SK-N-SH (cell line): ENCODE measurements at regions not wholly inside any gene's neighbourhood (a gene's known extent, or its start where the extent isn't known, plus 50 kb on each side); places are given as distances from the start of the nearest gene placed in this dataset.

ENCODE experiments used
- CTCF ChIA-PET: fragments of 300-600, 350-600 bp; formaldehyde crosslinking; extraction: SDS; loops from one replicate; lab custom pipeline; 2021; lab: Yijun Ruan, JAX
- POLR2A ChIA-PET: fragments of 350-600 bp; sonication (Branson Sonifier 250); formaldehyde crosslinking; extraction: SDS; loops from one replicate; lab custom pipeline; 2020; ENCODE audit warnings: antibody characterized with exemption, inconsistent platforms; lab: Yijun Ruan, JAX
- DNase-seq: peaks from one replicate; pipeline ENCODE4 v3.0.0; 2012
- H2AFZ ChIP-seq: fragments of 200-600 bp; sonication (generic); 2 replicates; pipeline ENCODE4 v1.8.1; 2016; ENCODE audit warnings: antibody characterized with exemption, mild to moderate bottlenecking, low read depth
- H3F3A ChIP-seq: fragments of 200-600 bp; sonication (generic); replicated peaks from 2 replicates; pipeline ENCODE3; 2016; ENCODE audit warnings: antibody characterized with exemption, mild to moderate bottlenecking; ENCODE audit not compliant: insufficient read depth
- H3K27ac ChIP-seq, 2 experiments: fragments of 200-500 bp in 1 of 2; fragments of 200-600 bp in 1 of 2; sonication (Bioruptor generic) in 1 of 2; sonication (generic), shearing (Covaris generic) in 1 of 2; 2 replicates each; pipeline versions ENCODE4 v1.5.1 to v1.6.1; 2014 to 2016; ENCODE audit warnings: low read depth in 2 of 2, inconsistent platforms in 1 of 2, low read length in 1 of 2, mild to moderate bottlenecking in 1 of 2, mixed read lengths in 1 of 2
- H3K27me3 ChIP-seq: fragments of 200-600 bp; sonication (generic), shearing (Covaris generic); 2 replicates; pipeline ENCODE4 v1.6.1; 2016; ENCODE audit warnings: mixed run types; ENCODE audit not compliant: insufficient read depth
- H3K36me3 ChIP-seq, 2 experiments: fragments of 200-500 bp in 1 of 2; fragments of 200-600 bp in 1 of 2; sonication (Bioruptor generic) in 1 of 2; sonication (generic) in 1 of 2; replicated peaks in 1 of 2; 2 replicates each; pipeline versions ENCODE3 to v1.5.1; 2014 to 2016; ENCODE audit warnings: low read length in 1 of 2, mild to moderate bottlenecking in 1 of 2; ENCODE audit not compliant: insufficient read depth in 2 of 2, control insufficient read depth in 1 of 2
- H3K4me1 ChIP-seq, 2 experiments: fragments of 200-500 bp in 1 of 2; fragments of 200-600 bp in 1 of 2; sonication (Bioruptor generic) in 1 of 2; sonication (generic), shearing (Covaris generic) in 1 of 2; 2 replicates each; pipeline versions ENCODE4 v1.5.1 to v1.6.1; 2014 to 2016; ENCODE audit warnings: low read depth in 1 of 2, low read length in 1 of 2, mixed run types in 1 of 2; ENCODE audit not compliant: insufficient read depth in 2 of 2, control insufficient read depth in 1 of 2
- H3K4me2 ChIP-seq: fragments of 200-600 bp; sonication (generic), shearing (Covaris generic); 2 replicates; pipeline ENCODE4 v1.6.1; 2017; ENCODE audit warnings: mixed run types
- H3K4me3 ChIP-seq, 2 experiments: fragments of 200-500 bp in 1 of 2; fragments of 200-600 bp in 1 of 2; sonication (Bioruptor generic) in 1 of 2; sonication (generic), shearing (Covaris generic) in 1 of 2; 2 replicates each; pipeline versions ENCODE4 v1.5.1 to v1.8.1; 2014 to 2016; ENCODE audit warnings: low read depth in 2 of 2, inconsistent platforms in 1 of 2, low read length in 1 of 2, mild to moderate bottlenecking in 1 of 2, mixed read lengths in 1 of 2, moderate library complexity in 1 of 2
- H3K79me2 ChIP-seq: fragments of 200-600 bp; sonication (generic); 2 replicates; pipeline ENCODE4 v1.8.1; 2017; ENCODE audit warnings: mild to moderate bottlenecking; ENCODE audit not compliant: insufficient read depth
- H3K9ac ChIP-seq: fragments of 200-600 bp; sonication (generic); 2 replicates; pipeline ENCODE4 v1.6.1; 2017; ENCODE audit warnings: mixed run types
- H3K9me2 ChIP-seq: fragments of 200-600 bp; sonication (generic); 2 replicates; pipeline ENCODE4 v1.6.1; 2017; ENCODE audit warnings: mixed run types
- H3K9me3 ChIP-seq: fragments of 200-600 bp; sonication (generic); 2 replicates; pipeline ENCODE4 v1.6.1; 2017; ENCODE audit warnings: mixed run types, mild to moderate bottlenecking, moderate library complexity
- H4K20me1 ChIP-seq: fragments of 200-600 bp; sonication (generic); 2 replicates; pipeline ENCODE4 v1.6.1; 2017; ENCODE audit warnings: mild to moderate bottlenecking, mixed run types; ENCODE audit not compliant: insufficient read depth
- GATA2 ChIP-seq: sonication (generic); formaldehyde crosslinking; IDR thresholded peaks from 2 replicates; pipeline ENCODE4 v1.5.0; 2020; ENCODE audit warnings: mild to moderate bottlenecking, missing genetic modification reagents
- JUND ChIP-seq: IDR thresholded peaks from 2 replicates; pipeline ENCODE4 v1.4.0; 2012
- MAX ChIP-seq: IDR thresholded peaks from 2 replicates; pipeline ENCODE4 v1.4.0; 2012; ENCODE audit warnings: low read depth
- MEF2A ChIP-seq: IDR thresholded peaks from 2 replicates; pipeline ENCODE4 v1.4.0; 2012; ENCODE audit warnings: low read depth, borderline replicate concordance
- POLR2AphosphoS5 ChIP-seq: IDR thresholded peaks from 2 replicates; pipeline ENCODE4 v1.6.1; 2012; ENCODE audit warnings: low read depth, low read length
- RXRA ChIP-seq: IDR thresholded peaks from 2 replicates; pipeline ENCODE4 v1.4.0; 2012; ENCODE audit warnings: low read depth, mild to moderate bottlenecking, borderline replicate concordance
- SMC3 ChIP-seq: IDR thresholded peaks from 2 replicates; pipeline ENCODE4 v1.6.1; 2012; ENCODE audit warnings: low read depth, low read length, improper control_type of control experiment
- WGBS: methylation state at CpG from one replicate; pipeline ENCODE4 v1.1.6; 2017; ENCODE audit warnings: low lambda C conversion rate; 5-methylcytosine and 5-hydroxymethylcytosine counted together
- TF ChIP-seq, protein P1 (sequence below): IDR thresholded peaks from 2 replicates; pipeline ENCODE4 v1.4.0; 2012; ENCODE audit warnings: low read depth, borderline replicate concordance
- TF ChIP-seq, protein P2 (sequence below): fragments of 200-600 bp; sonication (generic); IDR thresholded peaks from 2 replicates; pipeline ENCODE4 v1.6.1; 2017; ENCODE audit warnings: antibody characterized with exemption, mild to moderate bottlenecking, moderate library complexity
- TF ChIP-seq, protein P3 (sequence below): IDR thresholded peaks from 2 replicates; pipeline ENCODE4 v1.4.0; 2012; ENCODE audit warnings: low read depth, borderline replicate concordance
- TF ChIP-seq, protein P4 (sequence below): IDR thresholded peaks from 2 replicates; pipeline ENCODE4 v1.6.1; 2012; ENCODE audit warnings: mild to moderate bottlenecking, low read depth, low read length, moderate library complexity

- TF ChIP-seq MAX (no peak), POLR2AphosphoS5 (no peak), JUND (no peak)
- TF ChIP-seq, protein P1, sequence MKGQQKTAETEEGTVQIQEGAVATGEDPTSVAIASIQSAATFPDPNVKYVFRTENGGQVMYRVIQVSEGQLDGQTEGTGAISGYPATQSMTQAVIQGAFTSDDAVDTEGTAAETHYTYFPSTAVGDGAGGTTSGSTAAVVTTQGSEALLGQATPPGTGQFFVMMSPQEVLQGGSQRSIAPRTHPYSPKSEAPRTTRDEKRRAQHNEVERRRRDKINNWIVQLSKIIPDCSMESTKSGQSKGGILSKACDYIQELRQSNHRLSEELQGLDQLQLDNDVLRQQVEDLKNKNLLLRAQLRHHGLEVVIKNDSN = no peak
- TF ChIP-seq, protein P2, sequence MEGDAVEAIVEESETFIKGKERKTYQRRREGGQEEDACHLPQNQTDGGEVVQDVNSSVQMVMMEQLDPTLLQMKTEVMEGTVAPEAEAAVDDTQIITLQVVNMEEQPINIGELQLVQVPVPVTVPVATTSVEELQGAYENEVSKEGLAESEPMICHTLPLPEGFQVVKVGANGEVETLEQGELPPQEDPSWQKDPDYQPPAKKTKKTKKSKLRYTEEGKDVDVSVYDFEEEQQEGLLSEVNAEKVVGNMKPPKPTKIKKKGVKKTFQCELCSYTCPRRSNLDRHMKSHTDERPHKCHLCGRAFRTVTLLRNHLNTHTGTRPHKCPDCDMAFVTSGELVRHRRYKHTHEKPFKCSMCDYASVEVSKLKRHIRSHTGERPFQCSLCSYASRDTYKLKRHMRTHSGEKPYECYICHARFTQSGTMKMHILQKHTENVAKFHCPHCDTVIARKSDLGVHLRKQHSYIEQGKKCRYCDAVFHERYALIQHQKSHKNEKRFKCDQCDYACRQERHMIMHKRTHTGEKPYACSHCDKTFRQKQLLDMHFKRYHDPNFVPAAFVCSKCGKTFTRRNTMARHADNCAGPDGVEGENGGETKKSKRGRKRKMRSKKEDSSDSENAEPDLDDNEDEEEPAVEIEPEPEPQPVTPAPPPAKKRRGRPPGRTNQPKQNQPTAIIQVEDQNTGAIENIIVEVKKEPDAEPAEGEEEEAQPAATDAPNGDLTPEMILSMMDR = no peak
These were observed 120.0 kb downstream of the KBTBD8 start (continued) for GRCh38 chr3:67118122-67118521.

DNA sequence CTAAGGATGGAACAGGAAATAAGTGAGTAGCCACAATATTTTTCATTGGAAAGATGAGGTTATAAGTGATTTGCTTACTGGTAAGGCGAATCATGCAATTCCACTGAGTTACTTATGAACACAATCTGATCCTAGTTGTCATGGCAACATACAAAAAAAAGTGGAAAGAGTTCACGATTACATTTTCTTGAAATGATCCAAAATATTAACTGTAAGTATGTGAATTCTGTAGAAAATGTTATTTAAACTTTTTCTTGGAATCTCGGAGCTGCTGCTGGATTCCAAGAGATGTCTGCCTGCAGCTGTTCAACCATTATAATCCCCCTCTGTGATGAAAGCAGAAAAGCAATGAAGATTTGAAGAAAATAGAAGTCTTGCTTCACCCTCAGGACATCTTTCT, 120.5 kb downstream of the KBTBD8 start:
- no peaks in the 10 kb centered on the region for H3K9me2 ChIP-seq
- POLR2A ChIA-PET = no interaction called here
- no peak for DNase-seq
- H3K36me3 ChIP-seq = no peaks in the 10 kb centered on the region
- no peaks in the 10 kb centered on the region for H3K79me2 ChIP-seq
- H2AFZ ChIP-seq = no peak overlapping the region
- H3K27me3 ChIP-seq = no peaks in the 10 kb centered on the region
- TF ChIP-seq RXRA (no peak), SMC3 (no peak)
- TF ChIP-seq, all 33 proteins: peak for 0
- CTCF ChIA-PET = no interaction called here
- no peaks in the 10 kb centered on the region for H4K20me1 ChIP-seq
- H3K9ac ChIP-seq = no peak overlapping the region
- H3K4me2 ChIP-seq = no peak overlapping the region
- no peaks in the 10 kb centered on the region for H3K4me1 ChIP-seq
- no peak overlapping the region for H3K4me3 ChIP-seq
- H3K9me3 ChIP-seq = no peaks in the 10 kb centered on the region
- 28% methylated on average over 3 of the region's 3 CpGs for WGBS
- no peak overlapping the region for H3K27ac ChIP-seq
- no peaks in the 10 kb centered on the region for H3F3A ChIP-seq

GRCh38 chr3:67123914-67124313, 125.8 kb downstream of the KBTBD8 start:
- Histone ChIP-seq H2AFZ (no peak overlapping the region), H3K4me1 (no peaks in the 10 kb centered on the region; a peak in 1 of 4 replicates), H3K4me2 (no peak overlapping the region), H3K9me2 (no peaks in the 10 kb centered on the region), H3K9me3 (peaks cover 7% of the 10 kb centered on the region; the same call in 1 of the 2 replicates), H3K27ac (no peak overlapping the region), H4K20me1 (no peaks in the 10 kb centered on the region), H3K36me3 (no peaks in the 10 kb centered on the region), H3K9ac (no peak overlapping the region), H3K4me3 (no peak overlapping the region), H3K27me3 (no peaks in the 10 kb centered on the region), H3K79me2 (no peaks in the 10 kb centered on the region), H3F3A (no peaks in the 10 kb centered on the region)
- ChIA-PET CTCF (interaction anchor here (2.8 kb wide), 2 partner anchors 10 to 14 kb away, joined by 12 to 24 read pairs; no protein-coding TSS in a partner anchor), POLR2A (no interaction called here)
- DNase-seq = no peak
- TF ChIP-seq, protein P3, sequence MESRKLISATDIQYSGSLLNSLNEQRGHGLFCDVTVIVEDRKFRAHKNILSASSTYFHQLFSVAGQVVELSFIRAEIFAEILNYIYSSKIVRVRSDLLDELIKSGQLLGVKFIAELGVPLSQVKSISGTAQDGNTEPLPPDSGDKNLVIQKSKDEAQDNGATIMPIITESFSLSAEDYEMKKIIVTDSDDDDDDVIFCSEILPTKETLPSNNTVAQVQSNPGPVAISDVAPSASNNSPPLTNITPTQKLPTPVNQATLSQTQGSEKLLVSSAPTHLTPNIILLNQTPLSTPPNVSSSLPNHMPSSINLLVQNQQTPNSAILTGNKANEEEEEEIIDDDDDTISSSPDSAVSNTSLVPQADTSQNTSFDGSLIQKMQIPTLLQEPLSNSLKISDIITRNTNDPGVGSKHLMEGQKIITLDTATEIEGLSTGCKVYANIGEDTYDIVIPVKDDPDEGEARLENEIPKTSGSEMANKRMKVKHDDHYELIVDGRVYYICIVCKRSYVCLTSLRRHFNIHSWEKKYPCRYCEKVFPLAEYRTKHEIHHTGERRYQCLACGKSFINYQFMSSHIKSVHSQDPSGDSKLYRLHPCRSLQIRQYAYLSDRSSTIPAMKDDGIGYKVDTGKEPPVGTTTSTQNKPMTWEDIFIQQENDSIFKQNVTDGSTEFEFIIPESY = no peak
- TF ChIP-seq MEF2A = no peak
- TF ChIP-seq, protein P2 = no peak
- TF ChIP-seq, protein P4, sequence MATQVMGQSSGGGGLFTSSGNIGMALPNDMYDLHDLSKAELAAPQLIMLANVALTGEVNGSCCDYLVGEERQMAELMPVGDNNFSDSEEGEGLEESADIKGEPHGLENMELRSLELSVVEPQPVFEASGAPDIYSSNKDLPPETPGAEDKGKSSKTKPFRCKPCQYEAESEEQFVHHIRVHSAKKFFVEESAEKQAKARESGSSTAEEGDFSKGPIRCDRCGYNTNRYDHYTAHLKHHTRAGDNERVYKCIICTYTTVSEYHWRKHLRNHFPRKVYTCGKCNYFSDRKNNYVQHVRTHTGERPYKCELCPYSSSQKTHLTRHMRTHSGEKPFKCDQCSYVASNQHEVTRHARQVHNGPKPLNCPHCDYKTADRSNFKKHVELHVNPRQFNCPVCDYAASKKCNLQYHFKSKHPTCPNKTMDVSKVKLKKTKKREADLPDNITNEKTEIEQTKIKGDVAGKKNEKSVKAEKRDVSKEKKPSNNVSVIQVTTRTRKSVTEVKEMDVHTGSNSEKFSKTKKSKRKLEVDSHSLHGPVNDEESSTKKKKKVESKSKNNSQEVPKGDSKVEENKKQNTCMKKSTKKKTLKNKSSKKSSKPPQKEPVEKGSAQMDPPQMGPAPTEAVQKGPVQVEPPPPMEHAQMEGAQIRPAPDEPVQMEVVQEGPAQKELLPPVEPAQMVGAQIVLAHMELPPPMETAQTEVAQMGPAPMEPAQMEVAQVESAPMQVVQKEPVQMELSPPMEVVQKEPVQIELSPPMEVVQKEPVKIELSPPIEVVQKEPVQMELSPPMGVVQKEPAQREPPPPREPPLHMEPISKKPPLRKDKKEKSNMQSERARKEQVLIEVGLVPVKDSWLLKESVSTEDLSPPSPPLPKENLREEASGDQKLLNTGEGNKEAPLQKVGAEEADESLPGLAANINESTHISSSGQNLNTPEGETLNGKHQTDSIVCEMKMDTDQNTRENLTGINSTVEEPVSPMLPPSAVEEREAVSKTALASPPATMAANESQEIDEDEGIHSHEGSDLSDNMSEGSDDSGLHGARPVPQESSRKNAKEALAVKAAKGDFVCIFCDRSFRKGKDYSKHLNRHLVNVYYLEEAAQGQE = no peak
- peak; percentile 76 for TF ChIP-seq GATA2 (CRISPR knock-in tag)
- WGBS = 5% methylated on average over 5 of the region's 5 CpGs
